ENCODE measurements at regions not wholly inside any gene's neighbourhood (a gene's known extent, or its start where the extent isn't known, plus 50 kb on each side); places are given as distances from the start of the nearest gene placed in this dataset.

- no peak for TF ChIP-seq RARB (CRISPR knock-in tag; IDR thresholded peaks at IDR 0.05)
- TF ChIP-seq ZFP3 (CRISPR knock-in tag; IDR thresholded peaks at IDR 0.05) = no peak
- no peak for TF ChIP-seq ISL1 (CRISPR knock-in tag; IDR thresholded peaks at IDR 0.05)
- no peak for TF ChIP-seq PATZ1 (CRISPR knock-in tag; IDR thresholded peaks at IDR 0.05; ENCODE audit: borderline replicate concordance)
- TF ChIP-seq GLIS3 (CRISPR knock-in tag; IDR thresholded peaks at IDR 0.05) = no peak
- no peak for TF ChIP-seq ZFP30 (CRISPR knock-in tag; IDR thresholded peaks at IDR 0.05)
- no peak for TF ChIP-seq TCF4 (CRISPR knock-in tag; IDR thresholded peaks at IDR 0.05; ENCODE audit: borderline replicate concordance)
Measured at GRCh38 chr5:154589511-154589910, 111.5 kb upstream of the HAND1 start.
